GM12892 (cell line): ENCODE measurements at regions not wholly inside any gene's neighbourhood (a gene's known extent, or its start where the extent isn't known, plus 50 kb on each side); places are given as distances from the start of the nearest gene placed in this dataset.

Source experiments
- POLR2A ChIP-seq: IDR thresholded peaks from 2 replicates; pipeline ENCODE4 v1.6.1; 2011; ENCODE audit warnings: low read depth, low read length, control low read depth
- POLR2AphosphoS5 ChIP-seq: IDR thresholded peaks from 2 replicates; pipeline ENCODE4 v1.6.1; 2011; ENCODE audit warnings: low read depth, low read length, control low read depth
- TAF1 ChIP-seq: IDR thresholded peaks from 2 replicates; pipeline ENCODE4 v1.6.1; 2011; ENCODE audit warnings: low read depth, mild to moderate bottlenecking, control low read depth, low read length, borderline replicate concordance

- no peak for TF ChIP-seq POLR2A
- TF ChIP-seq POLR2AphosphoS5: no peak
- no peak for TF ChIP-seq TAF1
These were observed 103.9 kb upstream of the MB21D2 start for GRCh38 chr3:193021506-193022010.
